NCI-H526 (cell line): ENCODE measurements at regions not wholly inside any gene's neighbourhood (a gene's known extent, or its start where the extent isn't known, plus 50 kb on each side); places are given as distances from the start of the nearest gene placed in this dataset.
A peak's percentile ranks its signal among the peaks of the same experiment; 100 is the strongest.

Source experiments
- DNase-seq, 2 experiments: peaks; one replicate each; lab custom pipeline; 2025; lab: John Stamatoyannopoulos, UW

DNA sequence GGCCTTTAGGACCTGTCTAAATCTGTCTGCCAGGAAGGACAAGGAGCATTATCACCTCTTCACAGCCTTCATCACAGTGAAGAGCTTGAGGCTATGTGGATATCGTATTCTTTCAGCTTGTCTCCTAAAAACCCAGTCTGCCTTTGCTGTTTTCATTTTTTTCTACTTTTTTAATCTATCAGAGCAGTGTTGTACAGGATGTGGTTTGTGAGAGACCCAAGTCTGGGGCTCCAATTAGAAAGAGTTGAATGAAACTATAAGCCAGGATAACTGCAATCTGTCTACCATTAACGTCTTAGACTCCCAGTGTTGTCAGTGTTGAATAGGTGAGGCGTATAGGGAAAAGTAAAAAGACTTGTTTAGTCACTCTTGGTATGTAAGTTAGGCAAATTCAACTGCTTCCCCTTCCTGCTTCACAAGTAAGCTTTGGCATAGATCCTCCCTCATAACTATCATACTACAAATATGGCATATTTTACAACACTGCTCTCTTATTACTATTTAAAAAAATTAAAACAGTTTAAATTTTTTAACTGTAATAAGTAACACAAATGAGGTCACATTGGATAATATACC lies 1225.8 kb upstream of the PRMT6 start:
- DNase-seq: no peak

DNA sequence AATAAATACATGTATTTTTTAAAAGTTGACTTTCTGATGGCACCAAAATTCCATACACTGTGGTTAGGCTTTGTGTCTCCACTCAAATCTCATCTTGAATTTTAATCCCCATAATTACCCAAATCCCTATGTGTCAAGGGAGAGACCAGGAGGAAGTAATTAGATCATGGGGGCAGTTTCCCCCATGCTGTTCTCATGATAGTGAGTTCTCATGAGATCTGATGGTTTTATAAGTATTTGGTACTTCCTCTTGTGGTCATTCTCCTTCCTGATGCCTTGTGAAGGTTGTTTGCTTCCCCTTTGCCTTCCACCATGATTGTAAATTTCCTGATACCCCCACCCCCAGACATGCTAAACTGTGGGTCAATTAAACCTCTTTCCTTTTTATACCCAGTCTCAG lies 1218.4 kb upstream of the PRMT6 start:
- no peak for DNase-seq

GRCh38 chr1:105865546-105865945 lies 1190.9 kb upstream of the PRMT6 start:
- no peak for DNase-seq

DNA sequence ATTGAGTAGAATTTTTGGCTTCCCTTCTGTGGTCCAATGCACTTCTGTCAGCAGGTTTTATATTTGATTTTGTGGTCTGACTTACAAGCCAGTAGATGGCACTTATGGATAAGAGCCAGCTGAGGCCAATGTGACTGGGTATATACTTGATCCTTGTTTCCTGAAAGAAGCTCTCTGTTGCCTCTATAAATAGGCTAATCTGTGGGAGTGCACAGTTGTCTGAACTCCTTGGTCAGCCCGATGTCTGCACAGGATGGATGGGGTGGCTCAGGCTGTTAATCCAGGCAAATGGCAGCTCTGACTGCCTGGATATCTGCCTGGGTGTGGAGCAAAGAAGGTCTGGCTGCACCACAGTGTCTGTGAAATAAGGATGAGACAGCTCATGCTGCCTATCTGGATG lies 1183.7 kb upstream of the PRMT6 start:
- DNase-seq: peak in 1 of 2 experiments; percentile 12

- DNase-seq: no peak
Measured at GRCh38 chr1:105874621-105875020, 1181.9 kb upstream of the PRMT6 start.

GRCh38 chr1:105886309-105886708 lies 1170.2 kb upstream of the PRMT6 start:
- DNase-seq: no peak

DNA sequence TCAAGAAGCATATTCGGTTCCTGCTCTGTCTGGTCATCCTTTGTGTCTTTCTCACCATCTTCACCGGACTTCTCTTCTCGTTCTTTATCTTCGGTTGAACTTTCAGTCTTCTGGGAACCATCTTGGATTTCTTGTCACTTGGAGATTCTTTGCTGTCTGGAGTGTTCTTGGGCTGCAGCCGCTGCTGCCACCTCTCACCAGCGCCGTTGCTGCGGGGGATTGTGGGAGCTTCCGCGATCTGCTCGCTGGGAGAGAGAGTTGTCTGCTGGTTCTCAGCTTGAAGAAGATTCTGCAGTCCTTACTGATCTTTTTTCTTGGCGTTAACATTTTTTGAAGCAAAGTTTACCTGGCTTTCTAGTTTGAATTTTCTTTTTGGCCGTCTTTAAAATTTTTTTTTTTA lies 1165.2 kb upstream of the PRMT6 start:
- DNase-seq: no peak

- DNase-seq: no peak
Measured at GRCh38 chr1:105894006-105894405, 1162.5 kb upstream of the PRMT6 start.

- no peak for DNase-seq
Measured at GRCh38 chr1:105909811-105910210, 1146.7 kb upstream of the PRMT6 start.

DNA sequence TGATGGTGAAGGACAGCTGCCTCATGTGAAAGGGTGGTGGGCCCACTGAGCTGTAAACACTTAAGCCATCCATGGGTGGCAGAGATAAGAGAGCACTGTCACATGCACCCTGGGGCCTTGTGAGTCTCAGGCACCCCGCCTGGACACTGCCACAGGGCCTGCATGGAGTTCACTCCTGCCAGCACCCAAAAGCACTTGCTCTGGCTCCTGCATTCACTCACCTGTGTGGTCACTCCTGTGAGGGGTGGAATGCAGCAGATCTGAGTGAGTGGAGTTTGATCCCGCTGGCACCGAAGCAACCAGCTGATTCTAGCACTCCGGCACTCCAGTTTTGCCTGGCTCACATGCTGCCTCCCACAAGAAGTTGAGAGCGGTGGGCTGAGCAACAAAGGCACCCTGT lies 1142.1 kb upstream of the PRMT6 start:
- DNase-seq: no peak

GRCh38 chr1:105934806-105935205 lies 1121.7 kb upstream of the PRMT6 start:
- no peak for DNase-seq

- DNase-seq: no peak
Measured at GRCh38 chr1:105964879-105965278, 1091.6 kb upstream of the PRMT6 start.

DNA sequence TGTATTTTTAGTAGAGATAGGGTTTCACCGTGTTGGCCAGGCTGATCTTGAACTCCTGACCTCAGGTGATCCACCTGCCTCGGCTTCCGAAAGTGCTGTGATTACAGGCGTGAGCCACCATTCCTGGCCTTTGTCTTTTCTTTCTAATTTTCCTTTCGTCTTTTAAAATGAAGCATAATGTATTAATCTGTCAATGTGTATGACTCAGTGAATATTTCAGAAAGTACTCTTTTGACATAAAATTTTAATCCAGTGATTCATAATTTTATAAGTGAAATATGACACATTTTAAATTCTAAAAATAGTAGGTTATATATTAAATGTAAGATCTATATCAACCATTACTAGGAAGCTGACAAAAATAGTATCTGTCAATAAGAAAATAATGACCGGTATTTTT lies 1059.0 kb upstream of the PRMT6 start:
- no peak for DNase-seq

GRCh38 chr1:106022312-106022902 lies 1034.1 kb upstream of the PRMT6 start:
- peak in 1 of 2 experiments; percentile 23 for DNase-seq

DNA sequence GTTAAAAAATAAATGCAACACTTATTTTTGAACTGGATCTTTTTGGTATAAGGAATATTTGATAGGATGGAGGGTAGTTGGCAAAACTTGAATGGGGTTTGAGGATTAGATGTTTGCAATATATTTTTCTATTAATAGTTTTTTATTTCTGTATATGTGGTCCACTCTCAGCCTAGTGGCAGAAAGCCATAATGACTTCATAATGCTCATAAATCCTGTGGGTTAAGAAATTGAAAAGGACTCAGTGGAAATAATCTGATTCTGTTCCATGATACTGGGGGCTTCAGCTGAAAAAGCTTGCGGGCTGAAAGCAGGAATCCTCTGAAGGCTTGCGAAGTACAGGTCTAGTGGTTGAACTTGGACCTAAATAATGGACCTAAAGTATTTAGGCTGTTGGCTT lies 1028.6 kb upstream of the PRMT6 start:
- no peak for DNase-seq

- no peak for DNase-seq
Measured at GRCh38 chr1:106037526-106037925, 1018.9 kb upstream of the PRMT6 start.

- no peak for DNase-seq
Measured at GRCh38 chr1:106038260-106038659, 1018.2 kb upstream of the PRMT6 start.

DNA sequence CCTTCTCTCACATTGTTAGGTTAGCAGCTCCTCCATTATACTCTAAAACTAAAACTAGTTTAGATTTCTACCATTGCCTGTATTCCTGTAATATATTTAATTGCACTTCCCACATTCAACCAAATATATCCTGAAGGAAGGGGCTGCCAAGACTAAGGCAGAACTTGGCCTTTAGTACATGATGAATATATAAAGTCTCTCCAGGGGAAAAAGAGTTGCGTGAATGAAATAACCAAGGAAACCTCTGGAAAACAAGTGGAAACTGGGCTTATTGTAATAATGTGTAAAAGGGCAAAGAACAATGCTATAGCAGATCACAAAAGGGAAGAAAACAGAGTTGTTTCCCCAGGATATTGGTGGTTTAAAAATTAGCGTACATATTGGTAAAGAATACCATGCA lies 1012.5 kb upstream of the PRMT6 start:
- no peak for DNase-seq

GRCh38 chr1:106047210-106047609 lies 1009.3 kb upstream of the PRMT6 start:
- no peak for DNase-seq

GRCh38 chr1:106049595-106049994 lies 1006.9 kb upstream of the PRMT6 start:
- no peak for DNase-seq

DNA sequence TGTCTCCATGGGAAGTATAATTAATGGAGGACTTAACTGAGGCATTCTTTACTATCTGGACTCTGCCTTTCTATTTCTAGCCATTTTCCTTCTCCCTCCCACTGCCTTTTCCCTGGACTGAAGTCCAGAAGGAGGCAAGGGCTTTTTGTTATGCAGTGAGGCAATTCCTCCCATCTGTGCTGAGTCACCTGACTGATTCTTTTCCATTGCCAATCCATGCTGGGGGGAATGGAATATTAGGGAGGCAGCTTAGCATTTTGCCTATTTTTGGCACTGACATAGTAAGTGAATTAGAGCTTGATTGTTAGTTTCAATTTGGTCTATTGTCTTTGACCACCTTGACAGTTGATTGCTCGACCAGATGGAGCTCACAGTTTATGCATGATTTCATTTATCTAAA lies 1000.6 kb upstream of the PRMT6 start:
- no peak for DNase-seq

GRCh38 chr1:106061586-106062495 lies 994.6 kb upstream of the PRMT6 start:
- no peak for DNase-seq

DNA sequence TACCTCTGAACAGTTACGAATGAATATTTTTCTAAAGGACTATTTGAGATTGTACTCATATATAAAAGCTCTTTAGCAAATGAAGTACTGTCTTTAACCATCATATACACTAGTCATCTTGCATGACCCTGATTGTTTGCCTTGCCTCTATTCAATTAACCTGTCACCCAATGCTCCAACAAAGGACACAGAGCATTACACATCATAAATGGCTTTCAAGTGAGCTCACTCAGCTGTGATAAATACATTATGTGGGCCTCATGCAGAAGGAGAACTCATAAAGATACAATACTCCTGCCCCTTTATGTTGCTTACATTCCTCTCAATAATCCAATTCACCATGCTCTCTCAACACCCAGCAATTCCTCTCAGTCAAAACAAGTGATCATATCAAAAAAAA lies 993.0 kb upstream of the PRMT6 start:
- peak in 1 of 2 experiments; percentile 2 for DNase-seq
